Right lobe of liver (tissue), 6 donors: ENCODE measurements at regions not wholly inside any gene's neighbourhood (a gene's known extent, or its start where the extent isn't known, plus 50 kb on each side); places are given as distances from the start of the nearest gene placed in this dataset.

Source experiments
- ATAC-seq, 4 donors: fragments of 200-7000 bp; cut with Tn5 transposase; one replicate each; pipeline ENCODE4 v1.9.1; 2020; ENCODE audit warnings: mild to moderate bottlenecking in 4 of 4, moderate library complexity in 4 of 4
- DNase-seq, 3 donors: peaks; one replicate each; pipeline ENCODE4 v3.0.0-alpha.2; 2020
- H3K27ac ChIP-seq, 3 donors: fragments of 200-600 bp; one replicate each; pipeline ENCODE4 v1.8.0; 2022
- H3K27me3 ChIP-seq, 2 donors: fragments of 200-600 bp; one replicate each; pipeline ENCODE4 v1.8.0; 2022
- H3K36me3 ChIP-seq, 4 donors: fragments of 200-600 bp; sonication (generic) in 1 of 4; one replicate each; pipeline versions ENCODE4 v1.5.1 to v1.8.0; 2017 to 2022; ENCODE audit warnings: control low read depth in 1 of 4
- H3K4me1 ChIP-seq, 4 donors: fragments of 200-600 bp; sonication (generic) in 1 of 4; one replicate each; pipeline versions ENCODE4 v1.5.1 to v1.8.0; 2017 to 2022; ENCODE audit warnings: control low read depth in 1 of 4
- H3K4me3 ChIP-seq, 3 donors: fragments of 200-600 bp; one replicate each; pipeline ENCODE4 v1.8.0; 2022
- H3K9me3 ChIP-seq, 4 donors: fragments of 200-600 bp; sonication (generic) in 1 of 4; one replicate each; pipeline versions ENCODE4 v1.5.1 to v1.8.0; 2017 to 2022; ENCODE audit warnings: control low read depth in 1 of 4
- POLR2A ChIP-seq: fragments of 450-650 bp; IDR thresholded peaks from one replicate; pipeline ENCODE4 v1.6.1; 2017; ENCODE audit warnings: antibody characterized with exemption, mild to moderate bottlenecking
- WGBS: methylation state at CpG from one replicate; pipeline ENCODE4 v1.1.6; 2018; ENCODE audit warnings: low coverage, low lambda C conversion rate; ENCODE audit not compliant: insufficient coverage; ENCODE audit errors: missing lambda C conversion rate; 5-methylcytosine and 5-hydroxymethylcytosine counted together
- intact Hi-C, 2 donors: fragments of 100-400 bp; cut with DNase I; formaldehyde crosslinking; loops; one replicate each; pipeline versions ENCODE4 v1.11.2 to v1.14.1; 2022
- TF ChIP-seq, protein P1 (sequence below), 4 donors: fragments of 200-600 bp in 3 of 4; fragments of 450-650 bp in 1 of 4; IDR thresholded peaks; one replicate each; pipeline versions ENCODE4 v1.5.1 to v1.8.0; 2016 to 2022; ENCODE audit warnings: antibody characterized with exemption in 4 of 4, mild to moderate bottlenecking in 2 of 4
- donor health status: DM: no; HTN: yes; CAD: no.
- donor health status: DM: no; HTN: no; CAD: no.
- donor health status: DM: no; HTN: no; CAD: no.
- donor health status: DM: no; HTN: yes; CAD: no.
- donor health status: DM: no; HTN: yes; CAD: no.

DNA sequence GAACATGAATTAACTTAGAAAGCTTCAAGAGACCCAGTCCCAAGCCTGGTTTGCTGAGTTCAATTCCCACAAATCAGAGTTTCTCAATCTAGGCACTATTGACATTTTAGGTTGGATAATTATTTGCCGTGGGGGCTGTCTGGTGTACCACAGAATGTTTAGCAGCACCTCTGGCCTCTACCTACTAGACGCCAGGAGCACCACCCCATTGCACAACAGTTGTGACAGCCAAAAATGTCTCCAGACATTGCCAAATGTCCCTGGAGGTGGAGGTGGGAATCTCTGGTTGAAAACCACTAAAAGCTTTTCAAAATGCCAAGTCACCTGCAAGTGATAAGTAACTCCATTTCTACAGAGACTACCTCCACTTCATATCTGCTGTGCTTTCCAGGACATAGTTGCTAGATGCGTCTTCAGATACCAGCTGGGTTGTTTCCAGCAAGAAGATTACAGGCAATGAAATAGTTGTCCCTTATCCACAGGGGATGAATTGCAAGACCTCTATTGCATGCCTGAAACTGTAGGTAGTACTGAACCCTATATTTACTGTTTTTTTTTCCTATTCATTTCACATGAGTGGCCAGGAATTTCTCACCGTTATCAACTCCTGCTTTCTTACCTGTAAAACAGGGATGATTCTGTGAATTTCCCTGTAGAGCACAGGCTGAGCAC, 554.3 kb downstream of the ZEB2 start:
- intact Hi-C loops = no loop called here
- 81% methylated on average over 3 of the region's 4 CpGs for WGBS
- DNase-seq = peak; percentile 27 to 69 (median 62)
- TF ChIP-seq POLR2A = no peak
- TF ChIP-seq, protein P1, sequence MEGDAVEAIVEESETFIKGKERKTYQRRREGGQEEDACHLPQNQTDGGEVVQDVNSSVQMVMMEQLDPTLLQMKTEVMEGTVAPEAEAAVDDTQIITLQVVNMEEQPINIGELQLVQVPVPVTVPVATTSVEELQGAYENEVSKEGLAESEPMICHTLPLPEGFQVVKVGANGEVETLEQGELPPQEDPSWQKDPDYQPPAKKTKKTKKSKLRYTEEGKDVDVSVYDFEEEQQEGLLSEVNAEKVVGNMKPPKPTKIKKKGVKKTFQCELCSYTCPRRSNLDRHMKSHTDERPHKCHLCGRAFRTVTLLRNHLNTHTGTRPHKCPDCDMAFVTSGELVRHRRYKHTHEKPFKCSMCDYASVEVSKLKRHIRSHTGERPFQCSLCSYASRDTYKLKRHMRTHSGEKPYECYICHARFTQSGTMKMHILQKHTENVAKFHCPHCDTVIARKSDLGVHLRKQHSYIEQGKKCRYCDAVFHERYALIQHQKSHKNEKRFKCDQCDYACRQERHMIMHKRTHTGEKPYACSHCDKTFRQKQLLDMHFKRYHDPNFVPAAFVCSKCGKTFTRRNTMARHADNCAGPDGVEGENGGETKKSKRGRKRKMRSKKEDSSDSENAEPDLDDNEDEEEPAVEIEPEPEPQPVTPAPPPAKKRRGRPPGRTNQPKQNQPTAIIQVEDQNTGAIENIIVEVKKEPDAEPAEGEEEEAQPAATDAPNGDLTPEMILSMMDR (IDR thresholded peaks at IDR 0.05) = peak in 1 of 4 donors; percentile 13
- Histone ChIP-seq H3K27ac (no peak overlapping the region), H3K36me3 (no peaks in the 10 kb centered on the region), H3K27me3 (no peaks in the 10 kb centered on the region), H3K4me3 (no peak overlapping the region), H3K9me3 (no peaks in the 10 kb centered on the region), H3K4me1 (peaks cover 0 to 12% (median 0%) of the 10 kb centered on the region in 4 donors)
- ATAC-seq = peak; percentile 77 to 91 (median 90)

DNA sequence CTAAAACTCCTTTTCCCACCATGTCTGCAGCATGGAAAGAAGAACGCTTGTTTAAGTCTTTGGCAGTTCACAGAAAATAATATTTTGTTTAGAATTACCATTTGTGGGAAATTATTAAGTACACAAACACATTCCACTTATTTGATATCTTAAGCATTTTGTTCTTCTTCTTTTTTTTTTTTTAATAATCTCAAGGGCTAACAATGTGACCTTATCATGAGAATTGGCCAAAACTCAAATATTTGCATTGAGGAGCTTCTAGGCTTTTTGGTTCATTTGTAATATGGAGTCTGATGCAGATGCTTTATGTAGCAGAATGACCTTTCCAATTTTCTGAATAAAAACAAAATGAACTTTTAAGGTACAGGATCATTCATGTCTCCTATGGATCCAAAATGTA, 555.0 kb downstream of the ZEB2 start:
- TF ChIP-seq, protein P1 (IDR thresholded peaks at IDR 0.05) = no peak
- no peak for TF ChIP-seq POLR2A
- DNase-seq (no peak), ATAC-seq (no peak)
- Histone ChIP-seq H3K27me3 (no peaks in the 10 kb centered on the region), H3K4me1 (peaks cover 0 to 12% (median 0%) of the 10 kb centered on the region in 4 donors), H3K36me3 (no peaks in the 10 kb centered on the region), H3K4me3 (no peak overlapping the region), H3K27ac (no peak overlapping the region), H3K9me3 (no peaks in the 10 kb centered on the region)
- WGBS = 90% methylated on average over 1 of the region's 1 CpG
- intact Hi-C loops = no loop called here

DNA sequence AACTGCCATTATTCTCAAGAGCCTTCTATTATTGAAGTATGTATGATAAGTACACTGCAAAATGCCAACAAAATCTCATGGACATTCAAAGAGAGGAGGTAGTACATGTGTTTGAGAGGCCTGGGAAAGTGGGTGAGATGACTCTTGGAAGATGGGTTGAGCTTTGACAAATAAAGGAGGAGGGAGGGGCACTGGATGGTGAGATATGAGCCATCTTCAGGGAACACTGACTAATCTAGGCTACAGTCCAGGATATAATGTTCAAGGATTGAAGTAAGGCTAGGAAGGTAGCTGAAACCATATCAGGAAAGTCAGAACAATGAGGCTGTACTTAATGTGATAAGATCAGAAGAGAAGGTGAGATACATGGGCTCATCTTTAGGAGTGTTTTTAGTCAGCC, 559.7 kb downstream of the ZEB2 start:
- Histone ChIP-seq H3K27ac (no peak overlapping the region), H3K4me3 (no peak overlapping the region), H3K27me3 (no peaks in the 10 kb centered on the region), H3K4me1 (peaks cover 0 to 4% (median 0%) of the 10 kb centered on the region in 4 donors), H3K9me3 (no peaks in the 10 kb centered on the region), H3K36me3 (no peaks in the 10 kb centered on the region)
- no peak for TF ChIP-seq POLR2A
- TF ChIP-seq, protein P1 (IDR thresholded peaks at IDR 0.05) = no peak
- intact Hi-C loops = no loop called here
- DNase-seq (no peak), ATAC-seq (no peak)

DNA sequence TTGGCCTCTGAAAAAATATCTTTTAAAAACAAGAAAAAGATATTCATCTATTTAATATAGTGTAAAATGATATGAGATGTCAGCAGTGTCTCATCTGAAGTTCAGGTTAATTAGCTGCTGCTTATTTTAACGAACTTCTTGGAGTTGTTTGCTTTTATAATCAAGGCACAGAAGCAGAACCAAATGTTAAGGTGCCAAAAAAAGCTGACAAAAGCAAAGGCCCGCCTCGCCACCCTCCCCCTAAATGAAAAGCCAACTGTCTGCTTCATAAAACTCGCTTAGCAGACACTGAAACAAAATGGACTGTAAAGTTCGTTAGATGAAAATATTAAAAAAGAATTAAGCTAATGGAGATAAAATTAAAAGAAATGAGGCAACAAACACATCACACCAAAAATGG, 562.6 kb downstream of the ZEB2 start:
- intact Hi-C loops = no loop called here
- Histone ChIP-seq H3K4me1 (no peaks in the 10 kb centered on the region), H3K27me3 (no peaks in the 10 kb centered on the region), H3K9me3 (no peaks in the 10 kb centered on the region), H3K27ac (no peak overlapping the region), H3K36me3 (no peaks in the 10 kb centered on the region), H3K4me3 (no peak overlapping the region)
- ATAC-seq (no peak), DNase-seq (no peak)
- TF ChIP-seq, protein P1 (IDR thresholded peaks at IDR 0.05) = no peak
- no peak for TF ChIP-seq POLR2A
- WGBS = 80% methylated on average over 5 of the region's 5 CpGs
